SK-N-SH (cell line): ENCODE measurements at regions not wholly inside any gene's neighbourhood (a gene's known extent, or its start where the extent isn't known, plus 50 kb on each side); places are given as distances from the start of the nearest gene placed in this dataset.

ENCODE experiments used
- CTCF ChIA-PET: fragments of 300-600, 350-600 bp; formaldehyde crosslinking; extraction: SDS; loops from one replicate; lab custom pipeline; 2021; lab: Yijun Ruan, JAX
- POLR2A ChIA-PET: fragments of 350-600 bp; sonication (Branson Sonifier 250); formaldehyde crosslinking; extraction: SDS; loops from one replicate; lab custom pipeline; 2020; ENCODE audit warnings: antibody characterized with exemption, inconsistent platforms; lab: Yijun Ruan, JAX
- DNase-seq: peaks from one replicate; pipeline ENCODE4 v3.0.0; 2012
- H2AFZ ChIP-seq: fragments of 200-600 bp; sonication (generic); 2 replicates; pipeline ENCODE4 v1.8.1; 2016; ENCODE audit warnings: antibody characterized with exemption, mild to moderate bottlenecking, low read depth
- H3F3A ChIP-seq: fragments of 200-600 bp; sonication (generic); replicated peaks from 2 replicates; pipeline ENCODE3; 2016; ENCODE audit warnings: antibody characterized with exemption, mild to moderate bottlenecking; ENCODE audit not compliant: insufficient read depth
- H3K27ac ChIP-seq, 2 experiments: fragments of 200-500 bp in 1 of 2; fragments of 200-600 bp in 1 of 2; sonication (Bioruptor generic) in 1 of 2; sonication (generic), shearing (Covaris generic) in 1 of 2; 2 replicates each; pipeline versions ENCODE4 v1.5.1 to v1.6.1; 2014 to 2016; ENCODE audit warnings: low read depth in 2 of 2, inconsistent platforms in 1 of 2, low read length in 1 of 2, mild to moderate bottlenecking in 1 of 2, mixed read lengths in 1 of 2
- H3K27me3 ChIP-seq: fragments of 200-600 bp; sonication (generic), shearing (Covaris generic); 2 replicates; pipeline ENCODE4 v1.6.1; 2016; ENCODE audit warnings: mixed run types; ENCODE audit not compliant: insufficient read depth
- H3K36me3 ChIP-seq, 2 experiments: fragments of 200-500 bp in 1 of 2; fragments of 200-600 bp in 1 of 2; sonication (Bioruptor generic) in 1 of 2; sonication (generic) in 1 of 2; replicated peaks in 1 of 2; 2 replicates each; pipeline versions ENCODE3 to v1.5.1; 2014 to 2016; ENCODE audit warnings: low read length in 1 of 2, mild to moderate bottlenecking in 1 of 2; ENCODE audit not compliant: insufficient read depth in 2 of 2, control insufficient read depth in 1 of 2
- H3K4me1 ChIP-seq, 2 experiments: fragments of 200-500 bp in 1 of 2; fragments of 200-600 bp in 1 of 2; sonication (Bioruptor generic) in 1 of 2; sonication (generic), shearing (Covaris generic) in 1 of 2; 2 replicates each; pipeline versions ENCODE4 v1.5.1 to v1.6.1; 2014 to 2016; ENCODE audit warnings: low read depth in 1 of 2, low read length in 1 of 2, mixed run types in 1 of 2; ENCODE audit not compliant: insufficient read depth in 2 of 2, control insufficient read depth in 1 of 2
- H3K4me2 ChIP-seq: fragments of 200-600 bp; sonication (generic), shearing (Covaris generic); 2 replicates; pipeline ENCODE4 v1.6.1; 2017; ENCODE audit warnings: mixed run types
- H3K4me3 ChIP-seq, 2 experiments: fragments of 200-500 bp in 1 of 2; fragments of 200-600 bp in 1 of 2; sonication (Bioruptor generic) in 1 of 2; sonication (generic), shearing (Covaris generic) in 1 of 2; 2 replicates each; pipeline versions ENCODE4 v1.5.1 to v1.8.1; 2014 to 2016; ENCODE audit warnings: low read depth in 2 of 2, inconsistent platforms in 1 of 2, low read length in 1 of 2, mild to moderate bottlenecking in 1 of 2, mixed read lengths in 1 of 2, moderate library complexity in 1 of 2
- H3K79me2 ChIP-seq: fragments of 200-600 bp; sonication (generic); 2 replicates; pipeline ENCODE4 v1.8.1; 2017; ENCODE audit warnings: mild to moderate bottlenecking; ENCODE audit not compliant: insufficient read depth
- H3K9ac ChIP-seq: fragments of 200-600 bp; sonication (generic); 2 replicates; pipeline ENCODE4 v1.6.1; 2017; ENCODE audit warnings: mixed run types
- H3K9me2 ChIP-seq: fragments of 200-600 bp; sonication (generic); 2 replicates; pipeline ENCODE4 v1.6.1; 2017; ENCODE audit warnings: mixed run types
- H3K9me3 ChIP-seq: fragments of 200-600 bp; sonication (generic); 2 replicates; pipeline ENCODE4 v1.6.1; 2017; ENCODE audit warnings: mixed run types, mild to moderate bottlenecking, moderate library complexity
- H4K20me1 ChIP-seq: fragments of 200-600 bp; sonication (generic); 2 replicates; pipeline ENCODE4 v1.6.1; 2017; ENCODE audit warnings: mild to moderate bottlenecking, mixed run types; ENCODE audit not compliant: insufficient read depth
- CTCF ChIP-seq: fragments of 200-600 bp; sonication (generic); IDR thresholded peaks from 2 replicates; pipeline ENCODE4 v1.6.1; 2017; ENCODE audit warnings: antibody characterized with exemption, mild to moderate bottlenecking, moderate library complexity
- EZH2phosphoT487 ChIP-seq: fragments of 200-600 bp; sonication (generic); IDR thresholded peaks from 2 replicates; pipeline ENCODE4 v1.6.1; 2017; ENCODE audit warnings: low read depth, mixed run types, mild to moderate bottlenecking, antibody characterized with exemption, moderate library complexity, borderline replicate concordance
- JUND ChIP-seq: IDR thresholded peaks from 2 replicates; pipeline ENCODE4 v1.4.0; 2012
- MEF2A ChIP-seq: IDR thresholded peaks from 2 replicates; pipeline ENCODE4 v1.4.0; 2012; ENCODE audit warnings: low read depth, borderline replicate concordance
- RAD21 ChIP-seq: IDR thresholded peaks from 2 replicates; pipeline ENCODE4 v1.6.1; 2012; ENCODE audit warnings: mild to moderate bottlenecking, low read length
- REST ChIP-seq: IDR thresholded peaks from 2 replicates; pipeline ENCODE4 v1.6.1; 2012; ENCODE audit warnings: mild to moderate bottlenecking, low read depth, low read length, moderate library complexity
- SMC3 ChIP-seq: IDR thresholded peaks from 2 replicates; pipeline ENCODE4 v1.6.1; 2012; ENCODE audit warnings: low read depth, low read length, improper control_type of control experiment
- USF1 ChIP-seq: IDR thresholded peaks from 2 replicates; pipeline ENCODE4 v1.4.0; 2012; ENCODE audit warnings: low read depth, borderline replicate concordance
- USF2 ChIP-seq: fragments of 150-350 bp; IDR thresholded peaks from 2 replicates; pipeline ENCODE4 v1.6.1; 2017; ENCODE audit warnings: antibody characterized with exemption, low read length, low read depth, borderline replicate concordance
- WGBS: methylation state at CpG from one replicate; pipeline ENCODE4 v1.1.6; 2017; ENCODE audit warnings: low lambda C conversion rate; 5-methylcytosine and 5-hydroxymethylcytosine counted together

- Histone ChIP-seq H3K4me3 (no peak overlapping the region), H3K9me2 (no peaks in the 10 kb centered on the region), H3F3A (no peaks in the 10 kb centered on the region), H4K20me1 (no peaks in the 10 kb centered on the region), H2AFZ (no peak overlapping the region), H3K9me3 (no peaks in the 10 kb centered on the region), H3K79me2 (no peaks in the 10 kb centered on the region), H3K27me3 (no peaks in the 10 kb centered on the region; the same call in 1 of the 2 replicates), H3K9ac (no peak overlapping the region), H3K36me3 (no peaks in the 10 kb centered on the region), H3K27ac (no peak overlapping the region), H3K4me2 (no peak overlapping the region), H3K4me1 (no peaks in the 10 kb centered on the region)
- ChIA-PET POLR2A (no interaction called here), CTCF (interaction anchor here (0.8 to 1.9 kb wide), 4 partner anchors 9 to 291 kb away, joined by 4 to 8 read pairs (median 6); no protein-coding TSS in a partner anchor)
- WGBS: 23% methylated on average over 14 of the region's 15 CpGs
- TF ChIP-seq RAD21: peak; percentile 47
- no peak for TF ChIP-seq MEF2A
- no peak for TF ChIP-seq REST
- TF ChIP-seq SMC3: peak; percentile 45; the same call in 1 of the 2 replicates
- TF ChIP-seq JUND: no peak
- TF ChIP-seq CTCF: peak; percentile 65
- DNase-seq: peak; percentile 60
These were observed 96.2 kb upstream of the TRPM1 start for GRCh38 chr15:31197497-31198414.

- Histone ChIP-seq H4K20me1 (no peaks in the 10 kb centered on the region), H3K79me2 (no peaks in the 10 kb centered on the region), H3K9me2 (no peaks in the 10 kb centered on the region), H3K4me3 (0 out of 4 replicates have a peak overlapping the region, but pooled peaks of 1 of the 2 experiments have one; percentile 19), H3K36me3 (no peaks in the 10 kb centered on the region), H3K27ac (no peak overlapping the region), H3F3A (no peaks in the 10 kb centered on the region), H3K4me2 (no peak overlapping the region), H2AFZ (no peak overlapping the region), H3K4me1 (peaks cover 0 to 7% of the 10 kb centered on the region in 2 experiments; a peak in 1 of 4 replicates), H3K9me3 (no peaks in the 10 kb centered on the region), H3K27me3 (peaks cover 8% of the 10 kb centered on the region; the same call in 1 of the 2 replicates), H3K9ac (no peak overlapping the region)
- CTCF ChIA-PET: interaction anchor here (0.6 to 4.2 kb wide), 16 partner anchors 9 to 300 kb away, joined by 3 to 47 read pairs (median 4); no protein-coding TSS in a partner anchor
- 55% methylated on average over 6 of the region's 16 CpGs for WGBS
- TF ChIP-seq USF1 (no peak), EZH2phosphoT487 (no peak), CTCF (no peak), SMC3 (peak; percentile 49), USF2 (no peak), RAD21 (peak; percentile 71)
- DNase-seq: peak; percentile 59
- POLR2A ChIA-PET: no interaction called here
These were observed 99.2 kb upstream of the TRPM1 start for GRCh38 chr15:31200735-31201151.
